ENCODE measurements at regions not wholly inside any gene's neighbourhood (a gene's known extent, or its start where the extent isn't known, plus 50 kb on each side); places are given as distances from the start of the nearest gene placed in this dataset.

GRCh38 chr1:232292818-232293217, 337.1 kb downstream of the SIPA1L2 start:
- no peak for ATAC-seq
- no peak for TF ChIP-seq GLIS3 (CRISPR knock-in tag; IDR thresholded peaks at IDR 0.05)
- TF ChIP-seq ZFP30 (CRISPR knock-in tag; IDR thresholded peaks at IDR 0.05), result no peak
- TF ChIP-seq ZNF565 (CRISPR knock-in tag; conservative IDR thresholded peaks at IDR 0.05; ENCODE audit: low read depth), result no peak
- TF ChIP-seq ZC3H10 (CRISPR knock-in tag; IDR thresholded peaks at IDR 0.05), result no peak
- TF ChIP-seq PATZ1 (CRISPR knock-in tag; IDR thresholded peaks at IDR 0.05; ENCODE audit: borderline replicate concordance), result no peak
- TF ChIP-seq ZNF8 (CRISPR knock-in tag; IDR thresholded peaks at IDR 0.05), result no peak

GRCh38 chr1:232292239-232292638, 337.7 kb downstream of the SIPA1L2 start:
- no peak for ATAC-seq
- TF ChIP-seq TCF4 (CRISPR knock-in tag; IDR thresholded peaks at IDR 0.05; ENCODE audit: borderline replicate concordance), result no peak
- no peak for TF ChIP-seq PATZ1 (CRISPR knock-in tag; IDR thresholded peaks at IDR 0.05; ENCODE audit: borderline replicate concordance)
- TF ChIP-seq POU6F1 (CRISPR knock-in tag; IDR thresholded peaks at IDR 0.05; ENCODE audit: borderline replicate concordance, low read depth), result no peak
- no peak for TF ChIP-seq TOX (CRISPR knock-in tag; IDR thresholded peaks at IDR 0.05; ENCODE audit: borderline replicate concordance)
- TF ChIP-seq CSDC2 (CRISPR knock-in tag; IDR thresholded peaks at IDR 0.05), result no peak
- no peak for TF ChIP-seq GLIS3 (CRISPR knock-in tag; IDR thresholded peaks at IDR 0.05)

- ATAC-seq, result no peak
- TF ChIP-seq ZNF565 (CRISPR knock-in tag; conservative IDR thresholded peaks at IDR 0.05; ENCODE audit: low read depth) (no peak), ESRRG (CRISPR knock-in tag; IDR thresholded peaks at IDR 0.05) (no peak), ZNF70 (CRISPR knock-in tag; IDR thresholded peaks at IDR 0.05) (no peak), TSHZ2 (CRISPR knock-in tag; IDR thresholded peaks at IDR 0.05) (no peak), POU6F1 (CRISPR knock-in tag; IDR thresholded peaks at IDR 0.05; ENCODE audit: borderline replicate concordance, low read depth) (no peak), PATZ1 (CRISPR knock-in tag; IDR thresholded peaks at IDR 0.05; ENCODE audit: borderline replicate concordance) (no peak), TCF4 (CRISPR knock-in tag; IDR thresholded peaks at IDR 0.05; ENCODE audit: borderline replicate concordance) (no peak), TOX (CRISPR knock-in tag; IDR thresholded peaks at IDR 0.05; ENCODE audit: borderline replicate concordance) (no peak), CREB5 (CRISPR knock-in tag; IDR thresholded peaks at IDR 0.05; ENCODE audit: low read depth) (no peak), GLIS3 (CRISPR knock-in tag; IDR thresholded peaks at IDR 0.05) (no peak), ZFP30 (CRISPR knock-in tag; IDR thresholded peaks at IDR 0.05) (no peak)
These were observed 338.3 kb downstream of the SIPA1L2 start for GRCh38 chr1:232291681-232292080.
